HCT116 (cell line): ENCODE measurements at regions not wholly inside any gene's neighbourhood (a gene's known extent, or its start where the extent isn't known, plus 50 kb on each side); places are given as distances from the start of the nearest gene placed in this dataset.

Experiments
- ATAC-seq: fragments of 200-7000 bp; cut with Tn5 transposase; 2 replicates; pipeline ENCODE4 v1.9.1; 2020; ENCODE audit warnings: mild to moderate bottlenecking, moderate library complexity
- BruUV-seq: library from RNA; stranded (reverse); fragments of 400-500 nt; replicated peaks from 2 replicates; lab custom pipeline; 2021; lab: Mats Ljungman, UMichigan
- CTCF ChIA-PET: fragments of 300-600 bp; sonication (Branson Sonifier 250); formaldehyde crosslinking; loops from one replicate; lab custom pipeline; 2021; ENCODE audit warnings: antibody characterized with exemption; lab: Charles Lee
- POLR2A ChIA-PET: fragments of 300-600, 350-600 bp; sonication (Branson Sonifier 250); formaldehyde crosslinking; loops from one replicate; lab custom pipeline; 2021; ENCODE audit warnings: antibody characterized with exemption; lab: Charles Lee
- RAD21 ChIA-PET, 2 experiments: fragments of 300-600 bp; sonication (Branson Sonifier 250); formaldehyde crosslinking; loops; one replicate each; lab custom pipeline; 2023; ENCODE audit warnings: low total read pairs in 2 of 2; ENCODE audit not compliant: uncharacterized antibody in 2 of 2, unreplicated experiment in 2 of 2, low non-redundant PET in 1 of 2; lab: Charles Lee
- DNase-seq: peaks from one replicate; pipeline ENCODE4 v3.0.0-alpha.2; 2010; ENCODE audit warnings: low read depth, low spot score
- H2AFZ ChIP-seq: fragments of 200-600 bp; shearing (Covaris generic), sonication (generic); 2 replicates; pipeline ENCODE4 v1.6.1; 2017; ENCODE audit warnings: low read depth, mixed run types, mixed read lengths, antibody characterized with exemption, low read length; ENCODE audit not compliant: poor library complexity, severe bottlenecking
- H3K27ac ChIP-seq: 2 replicates; pipeline ENCODE4 v1.5.1; 2012; ENCODE audit warnings: low read depth, low read length
- H3K27me3 ChIP-seq: fragments of 200-600 bp; sonication (generic); 2 replicates; pipeline ENCODE4 v1.6.1; 2016; ENCODE audit warnings: mixed run types, low read length, mixed read lengths; ENCODE audit not compliant: insufficient read depth
- H3K36me3 ChIP-seq, 2 experiments: fragments of 200-500 bp in 1 of 2; fragments of 200-600 bp in 1 of 2; sonication (Bioruptor generic) in 1 of 2; sonication (generic) in 1 of 2; 2 replicates each; pipeline versions ENCODE4 v1.5.1 to v1.6.1; 2014 to 2016; ENCODE audit warnings: low read length in 2 of 2, inconsistent platforms in 1 of 2, mixed read lengths in 1 of 2, mixed run types in 1 of 2; ENCODE audit not compliant: insufficient read depth in 2 of 2, control insufficient read depth in 1 of 2
- H3K4me1 ChIP-seq, 2 experiments: fragments of 200-600 bp in 1 of 2; sonication (generic) in 1 of 2; 2 replicates each; pipeline versions ENCODE4 v1.5.1 to v1.6.1; 2012 to 2017; ENCODE audit warnings: low read length in 2 of 2, inconsistent platforms in 1 of 2, mild to moderate bottlenecking in 1 of 2, mixed read lengths in 1 of 2, mixed run types in 1 of 2, moderate library complexity in 1 of 2; ENCODE audit not compliant: insufficient read depth in 2 of 2, control insufficient read depth in 1 of 2
- H3K4me2 ChIP-seq: fragments of 200-600 bp; sonication (generic); 2 replicates; pipeline ENCODE4 v1.6.1; 2017; ENCODE audit warnings: mixed run types, low read length, mixed read lengths
- H3K4me3 ChIP-seq, 2 experiments: fragments of 200-600 bp in 1 of 2; sonication (generic) in 1 of 2; replicated peaks in 1 of 2; 2 replicates each; pipeline ENCODE4 v1.5.1; 2011 to 2016; ENCODE audit warnings: low read length in 2 of 2, control low read depth in 1 of 2, low read depth in 1 of 2, mild to moderate bottlenecking in 1 of 2, mixed read lengths in 1 of 2, mixed run types in 1 of 2
- H3K79me2 ChIP-seq: fragments of 200-600 bp; sonication (generic); 2 replicates; pipeline ENCODE4 v1.6.1; 2017; ENCODE audit warnings: mild to moderate bottlenecking, mixed run types, low read length, moderate library complexity, mixed read lengths; ENCODE audit not compliant: insufficient read depth
- H3K9ac ChIP-seq: fragments of 200-600 bp; sonication (generic); 2 replicates; pipeline ENCODE4 v1.6.1; 2016; ENCODE audit warnings: low read length, mixed read lengths
- H3K9me2 ChIP-seq: fragments of 200-600 bp; sonication (generic), shearing (Covaris generic); 2 replicates; pipeline ENCODE4 v1.6.1; 2017; ENCODE audit warnings: mixed run types, mild to moderate bottlenecking, moderate library complexity; ENCODE audit not compliant: insufficient read depth
- H3K9me3 ChIP-seq, 2 experiments: fragments of 200-500 bp in 1 of 2; fragments of 200-600 bp in 1 of 2; sonication (Bioruptor generic) in 1 of 2; sonication (generic) in 1 of 2; 2 replicates each; pipeline ENCODE4 v1.6.1; 2014 to 2017; ENCODE audit warnings: low read length in 2 of 2, mixed read lengths in 2 of 2, inconsistent platforms in 1 of 2, low read depth in 1 of 2, mild to moderate bottlenecking in 1 of 2, mixed run types in 1 of 2, moderate library complexity in 1 of 2; ENCODE audit not compliant: control insufficient read depth in 1 of 2, insufficient read depth in 1 of 2
- H4K20me1 ChIP-seq: fragments of 200-600 bp; sonication (generic), shearing (Covaris generic); 2 replicates; pipeline ENCODE4 v1.6.1; 2017; ENCODE audit warnings: mixed run types, mild to moderate bottlenecking, moderate library complexity; ENCODE audit not compliant: insufficient read depth
- ATF3 ChIP-seq: IDR thresholded peaks from 2 replicates; pipeline ENCODE4 v1.6.1; 2012
- CTCF ChIP-seq, 3 experiments: fragments of 200-600 bp in 1 of 3; sonication (generic) in 1 of 3; IDR thresholded peaks in 2 of 3; conservative IDR thresholded peaks in 1 of 3; 2 replicates each; pipeline ENCODE4 v1.5.1; 2012 to 2017; ENCODE audit warnings: low read depth in 2 of 3, low read length in 2 of 3, antibody characterized with exemption in 1 of 3, borderline replicate concordance in 1 of 3, control low read depth in 1 of 3, mild to moderate bottlenecking in 1 of 3, mixed read lengths in 1 of 3, mixed run types in 1 of 3, moderate library complexity in 1 of 3; ENCODE audit not compliant: insufficient read depth in 1 of 3
- EZH2 ChIP-seq: fragments of 200-600 bp; sonication (generic); IDR thresholded peaks from 2 replicates; pipeline ENCODE4 v1.6.1; 2017; ENCODE audit warnings: antibody characterized with exemption, mixed run types
- EZH2phosphoT487 ChIP-seq: fragments of 200-600 bp; IDR thresholded peaks from 2 replicates; pipeline ENCODE4 v1.6.1; 2018; ENCODE audit warnings: antibody characterized with exemption, borderline replicate concordance
- FOSL1 ChIP-seq: IDR thresholded peaks from 2 replicates; pipeline ENCODE4 v1.6.1; 2012; ENCODE audit warnings: low read depth
- JUND ChIP-seq: IDR thresholded peaks from 2 replicates; pipeline ENCODE4 v1.6.1; 2012
- POLR2AphosphoS5 ChIP-seq: IDR thresholded peaks from 2 replicates; pipeline ENCODE4 v1.6.1; 2011; ENCODE audit warnings: mild to moderate bottlenecking, low read depth, low read length, moderate library complexity
- SIN3A ChIP-seq: IDR thresholded peaks from 2 replicates; pipeline ENCODE4 v1.6.1; 2012; ENCODE audit warnings: low read depth
- ZBTB33 ChIP-seq: IDR thresholded peaks from 2 replicates; pipeline ENCODE4 v1.6.1; 2011; ENCODE audit warnings: mild to moderate bottlenecking, low read length, moderate library complexity; ENCODE audit not compliant: insufficient replicate concordance; ENCODE audit errors: extremely low read depth
- intact Hi-C: fragments of 100-400 bp; cut with micrococcal nuclease; formaldehyde crosslinking; loops from 2 replicates; pipeline ENCODE4 v1.10.0; 2022

- TF ChIP-seq CTCF (IDR thresholded peaks at IDR 0.05 in 2 of 3, conservative IDR thresholded peaks at IDR 0.05 in 1 of 3; ENCODE audit: borderline replicate concordance in 1 of 3, insufficient read depth in 1 of 3, low read depth in 2 of 3, low read length in 2 of 3) (no peak), EZH2 (no peak)
- TF ChIP-seq, all 23 proteins: peak for 0
These were observed 236.6 kb upstream of the GYPC start (continued) for GRCh38 chr2:126419403-126419802.

- no peak overlapping the region for H2AFZ ChIP-seq
- H3K27me3 ChIP-seq = no peaks in the 10 kb centered on the region
- H3K27ac ChIP-seq = no peak overlapping the region
- no peak for DNase-seq
- H3K36me3 ChIP-seq = no peaks in the 10 kb centered on the region; a peak in 1 of 4 replicates
- H3K9me3 ChIP-seq = peaks cover 0 to 5% of the 10 kb centered on the region in 2 experiments; a peak in 2 of 4 replicates
- H3K4me1 ChIP-seq = no peaks in the 10 kb centered on the region; a peak in 1 of 4 replicates
- TF ChIP-seq CTCF (IDR thresholded peaks at IDR 0.05 in 2 of 3, conservative IDR thresholded peaks at IDR 0.05 in 1 of 3; ENCODE audit: borderline replicate concordance in 1 of 3, insufficient read depth in 1 of 3, low read depth in 2 of 3, low read length in 2 of 3) (no peak), ZBTB33 (no peak), SIN3A (no peak), JUND (no peak), EZH2phosphoT487 (no peak), POLR2AphosphoS5 (no peak), ATF3 (no peak), FOSL1 (no peak)
- RAD21 ChIA-PET = no interaction called here
- ATAC-seq = no peak
- no peak overlapping the region for H3K4me3 ChIP-seq
- POLR2A ChIA-PET = no interaction called here
- H3K79me2 ChIP-seq = no peaks in the 10 kb centered on the region
- CTCF ChIA-PET = no interaction called here
- no TSS peak for BruUV-seq
- intact Hi-C loops = no loop called here
- H3K4me2 ChIP-seq = no peak overlapping the region
- no peak overlapping the region for H3K9ac ChIP-seq
- H4K20me1 ChIP-seq = no peaks in the 10 kb centered on the region
- no peaks in the 10 kb centered on the region for H3K9me2 ChIP-seq
These were observed 230.0 kb upstream of the GYPC start for GRCh38 chr2:126425943-126426342.
